HepG2 (cell line): ENCODE measurements at regions not wholly inside any gene's neighbourhood (a gene's known extent, or its start where the extent isn't known, plus 50 kb on each side); places are given as distances from the start of the nearest gene placed in this dataset.

ENCODE experiments used
- AFF4 ChIP-seq: sonication (generic); formaldehyde crosslinking; IDR thresholded peaks from 2 replicates; pipeline ENCODE4 v1.4.0; 2020; ENCODE audit warnings: missing genetic modification reagents
- BCLAF1 ChIP-seq: fragments of 450-650 bp; IDR thresholded peaks from 2 replicates; pipeline ENCODE4 v1.6.1; 2017; ENCODE audit warnings: mild to moderate bottlenecking
- EZH2 ChIP-seq: conservative IDR thresholded peaks from 2 replicates; pipeline ENCODE4 v1.6.1; 2012; ENCODE audit warnings: mild to moderate bottlenecking, low read depth, low read length, moderate library complexity
- ZHX2 ChIP-seq, 2 experiments: sonication (generic) in 1 of 2; formaldehyde crosslinking in 1 of 2; IDR thresholded peaks; 2 replicates each; pipeline versions ENCODE4 v1.6.1 to v1.9.0; 2014 to 2022; ENCODE audit warnings: antibody characterized with exemption in 1 of 2, borderline replicate concordance in 1 of 2, inconsistent platforms in 1 of 2, low read depth in 1 of 2, missing genetic modification reagents in 1 of 2

- no peak for TF ChIP-seq AFF4
- no peak for TF ChIP-seq EZH2
- no peak for TF ChIP-seq ZHX2 (IDR thresholded peaks at IDR 0.05; ENCODE audit: low read depth)
- TF ChIP-seq ZHX2 (CRISPR knock-in tag; IDR thresholded peaks at IDR 0.05; ENCODE audit: borderline replicate concordance): no peak
- TF ChIP-seq BCLAF1: no peak
Measured at GRCh38 chr7:67598469-67598868, 601.8 kb downstream of the TYW1 start.
